ENCODE measurements at regions not wholly inside any gene's neighbourhood (a gene's known extent, or its start where the extent isn't known, plus 50 kb on each side); places are given as distances from the start of the nearest gene placed in this dataset.

DNA sequence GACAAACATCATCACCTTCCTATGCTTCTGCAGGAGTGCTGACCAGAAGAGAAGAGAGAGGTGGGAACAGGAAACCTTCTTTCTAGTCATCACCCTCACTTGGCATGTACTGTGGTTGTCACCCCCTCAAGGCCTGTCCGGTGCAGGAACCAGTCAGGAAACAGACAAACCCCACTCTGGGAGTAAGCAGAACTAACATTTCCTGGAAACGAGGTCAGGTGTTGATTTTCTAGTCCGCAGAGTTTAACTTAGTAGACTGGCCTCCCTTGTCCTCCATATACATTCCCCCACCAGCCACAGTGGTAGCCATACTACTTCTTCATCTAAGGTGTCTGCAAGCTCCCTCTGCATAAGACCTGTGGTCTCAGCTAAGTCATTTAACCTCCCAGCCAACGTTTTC lies 80.7 kb upstream of the NCAM1 start:
- no peak for DNase-seq

DNA sequence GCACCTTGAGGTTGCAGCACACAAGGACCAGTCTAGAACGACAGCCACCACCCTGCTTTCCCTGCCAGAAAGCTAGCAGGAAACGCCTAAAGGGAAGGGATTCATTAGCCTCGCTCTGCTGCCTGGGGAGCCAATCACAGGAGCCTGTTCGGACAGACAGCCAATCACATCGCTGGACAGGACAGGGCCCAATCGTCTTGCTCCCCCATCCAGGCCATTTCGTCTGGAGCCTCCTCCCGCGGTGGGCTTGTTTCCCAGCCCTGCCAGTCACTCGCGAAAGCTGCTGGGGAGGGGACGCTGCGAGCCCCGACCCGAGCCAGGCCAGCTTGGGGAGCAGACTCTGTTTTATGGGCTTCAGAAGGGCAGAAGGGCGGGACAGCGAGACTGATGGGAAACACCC lies 79.8 kb upstream of the NCAM1 start:
- DNase-seq = no peak

DNA sequence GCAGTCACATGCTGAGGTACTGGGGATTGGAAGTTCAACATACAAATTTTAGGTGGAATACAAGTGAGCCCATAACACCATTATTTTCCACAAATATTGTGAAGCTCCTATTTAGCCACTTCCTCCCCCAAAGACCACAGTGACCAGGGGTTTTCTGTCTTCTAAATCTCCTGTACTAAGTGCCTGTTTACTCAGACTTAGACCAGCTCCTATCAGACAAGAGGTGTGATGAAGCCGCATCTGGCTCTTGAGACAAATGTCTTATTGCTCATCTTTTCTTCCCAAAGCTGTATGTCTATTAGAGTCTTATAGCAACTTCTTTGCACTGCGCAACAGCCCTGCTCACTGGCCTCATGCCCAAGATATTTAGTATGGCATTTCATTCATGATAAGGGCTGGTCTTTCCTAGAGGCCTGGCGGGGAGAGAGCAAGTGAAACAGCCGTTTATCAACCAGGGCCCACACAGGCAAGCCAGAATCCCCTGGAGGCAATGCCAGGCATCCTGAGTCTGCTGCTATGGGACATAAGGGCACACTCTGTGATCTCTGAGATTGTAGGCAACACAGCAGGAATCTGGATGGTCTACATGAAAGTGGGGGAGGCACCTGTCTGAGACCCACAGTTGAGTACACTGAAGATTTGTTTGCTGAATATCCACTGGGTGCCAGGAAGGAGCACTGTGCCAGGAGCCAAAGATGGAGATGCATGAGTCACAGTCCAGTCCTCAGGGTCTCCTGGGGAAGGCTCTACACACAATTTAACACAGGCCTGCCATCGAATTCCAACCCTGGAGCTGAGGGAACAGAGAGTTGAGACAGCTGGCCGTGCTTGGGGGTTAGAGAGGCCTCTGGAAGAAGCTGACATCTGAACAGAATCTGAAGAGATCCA lies 78.5 kb upstream of the NCAM1 start:
- no peak for DNase-seq

DNA sequence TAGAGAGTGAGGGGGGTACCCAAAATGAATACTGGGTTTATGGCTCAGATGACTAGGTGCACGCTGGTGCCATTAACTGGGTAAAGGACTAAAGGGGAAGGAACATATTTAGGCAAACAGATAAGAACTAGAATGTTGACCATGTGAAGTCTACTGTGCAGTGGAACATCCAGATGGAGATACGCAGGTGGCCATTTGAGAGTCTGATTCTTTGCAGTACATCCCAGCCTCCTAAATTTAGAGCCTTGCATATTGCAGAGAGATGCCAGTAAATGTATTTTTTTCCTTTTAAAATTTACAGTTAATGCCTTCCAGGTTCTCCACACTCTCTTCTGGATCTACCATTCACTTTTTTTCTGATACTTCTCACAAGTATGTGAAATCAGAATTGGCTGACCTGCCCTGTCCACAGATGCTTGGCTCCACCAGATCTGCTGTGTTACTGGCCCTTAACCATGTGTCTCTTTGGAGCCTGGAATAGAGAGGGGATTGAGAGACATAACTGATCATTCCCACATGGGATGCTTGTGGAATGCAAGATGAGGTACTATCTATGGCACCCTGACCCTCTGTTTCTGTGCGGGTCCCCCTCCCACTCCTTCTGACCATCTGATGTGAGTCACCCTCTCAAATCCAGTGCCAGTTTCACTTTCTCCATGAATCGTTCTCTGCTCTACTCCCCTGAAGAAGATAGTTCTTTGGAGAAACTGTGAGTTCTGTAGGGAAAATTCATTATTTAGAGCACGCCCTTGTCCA lies 77.0 kb upstream of the NCAM1 start:
- peak; percentile 36 for DNase-seq

DNA sequence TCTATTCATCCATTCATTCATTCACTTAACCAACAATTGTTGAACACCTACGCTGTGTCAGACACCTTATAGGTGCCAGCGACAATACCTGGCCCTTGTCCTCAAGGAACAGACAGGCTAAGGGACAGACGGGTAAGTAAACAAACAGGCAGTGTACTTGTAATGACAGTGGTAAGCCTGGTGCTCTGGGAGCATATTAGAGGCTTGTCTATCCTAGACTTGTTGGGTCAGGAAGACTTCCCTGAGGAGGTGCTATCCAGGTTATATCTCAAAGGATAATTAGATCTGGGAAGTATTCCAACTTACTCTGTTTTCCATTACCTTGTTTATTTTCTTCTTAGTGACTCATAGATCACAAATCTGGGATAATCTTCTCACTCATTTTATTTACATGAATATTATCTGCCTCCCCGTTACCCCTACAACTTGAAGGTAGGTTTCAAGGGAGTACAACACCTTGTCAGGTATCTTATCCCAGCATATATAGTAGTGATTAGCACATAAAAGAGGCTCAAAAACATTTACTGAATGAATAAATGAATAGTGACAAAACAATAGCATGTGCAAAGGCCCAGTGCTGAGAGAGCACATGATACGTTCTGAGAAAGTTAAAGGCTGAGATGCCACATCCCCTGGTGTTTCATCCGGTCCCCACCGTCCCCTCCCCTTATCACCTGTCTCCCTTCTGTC lies 75.3 kb upstream of the NCAM1 start:
- DNase-seq = no peak

DNA sequence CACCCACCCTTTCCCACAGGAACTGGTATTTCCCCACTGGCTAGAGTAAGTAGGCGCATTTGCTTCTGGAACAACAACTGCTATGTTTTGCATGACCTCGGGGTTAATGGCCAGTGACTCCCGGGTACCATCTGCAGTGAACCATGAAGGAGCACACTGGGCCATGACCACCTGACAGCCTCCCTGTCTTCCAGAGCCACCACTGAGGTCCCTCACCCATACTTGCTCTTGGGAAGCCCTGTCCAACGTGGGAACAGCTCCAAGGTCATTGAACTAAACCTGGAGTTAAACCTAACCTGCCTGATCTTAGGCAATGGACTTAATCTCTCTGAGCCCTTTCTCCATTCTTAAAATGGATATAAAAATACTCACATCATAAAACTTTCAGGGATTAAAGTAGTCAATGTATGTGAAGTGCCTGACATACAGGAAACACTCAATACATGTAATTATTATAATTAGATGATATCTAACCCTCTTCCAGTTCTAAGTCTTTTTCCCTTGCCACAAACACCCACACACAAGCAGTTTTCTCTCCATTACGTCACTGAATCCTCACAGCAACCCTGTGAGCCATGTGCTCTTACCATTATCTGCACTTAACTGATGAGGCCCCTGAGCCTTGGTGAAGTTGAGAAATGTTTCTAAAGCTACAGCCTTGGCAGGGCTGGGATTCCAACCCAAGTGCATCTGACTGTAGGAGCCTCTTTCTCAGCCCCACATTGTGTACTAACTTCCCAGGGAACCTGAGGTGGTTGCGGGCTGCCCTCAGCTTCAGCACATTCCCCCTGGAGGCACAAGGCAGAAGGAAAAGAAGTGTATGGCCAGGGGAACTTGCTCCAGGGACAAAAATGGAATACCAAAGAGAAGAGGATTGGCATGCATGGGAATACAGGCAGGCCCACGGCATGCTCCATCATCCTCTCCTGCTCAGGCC lies 74.5 kb upstream of the NCAM1 start:
- DNase-seq = no peak

DNA sequence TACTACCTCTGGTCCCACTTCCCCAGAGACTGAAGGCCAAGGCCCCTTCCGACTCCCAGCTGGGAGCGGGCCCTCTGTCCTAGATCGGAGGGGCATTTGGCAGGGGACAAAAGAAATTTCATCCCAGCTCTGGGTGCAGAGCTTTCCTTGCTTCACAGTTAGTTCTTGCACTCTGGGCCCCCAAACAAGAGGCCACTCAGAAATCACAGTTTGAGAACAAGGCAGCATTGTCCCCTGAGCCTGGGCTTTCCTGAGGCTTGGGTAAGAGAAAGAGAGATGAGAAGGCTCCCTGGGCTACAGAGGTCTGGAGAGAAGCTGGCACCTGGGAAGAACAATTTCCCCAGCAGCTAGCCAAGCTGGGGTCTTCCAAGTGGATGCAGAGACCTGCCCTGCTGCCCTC lies 71.8 kb upstream of the NCAM1 start:
- no peak for DNase-seq

DNA sequence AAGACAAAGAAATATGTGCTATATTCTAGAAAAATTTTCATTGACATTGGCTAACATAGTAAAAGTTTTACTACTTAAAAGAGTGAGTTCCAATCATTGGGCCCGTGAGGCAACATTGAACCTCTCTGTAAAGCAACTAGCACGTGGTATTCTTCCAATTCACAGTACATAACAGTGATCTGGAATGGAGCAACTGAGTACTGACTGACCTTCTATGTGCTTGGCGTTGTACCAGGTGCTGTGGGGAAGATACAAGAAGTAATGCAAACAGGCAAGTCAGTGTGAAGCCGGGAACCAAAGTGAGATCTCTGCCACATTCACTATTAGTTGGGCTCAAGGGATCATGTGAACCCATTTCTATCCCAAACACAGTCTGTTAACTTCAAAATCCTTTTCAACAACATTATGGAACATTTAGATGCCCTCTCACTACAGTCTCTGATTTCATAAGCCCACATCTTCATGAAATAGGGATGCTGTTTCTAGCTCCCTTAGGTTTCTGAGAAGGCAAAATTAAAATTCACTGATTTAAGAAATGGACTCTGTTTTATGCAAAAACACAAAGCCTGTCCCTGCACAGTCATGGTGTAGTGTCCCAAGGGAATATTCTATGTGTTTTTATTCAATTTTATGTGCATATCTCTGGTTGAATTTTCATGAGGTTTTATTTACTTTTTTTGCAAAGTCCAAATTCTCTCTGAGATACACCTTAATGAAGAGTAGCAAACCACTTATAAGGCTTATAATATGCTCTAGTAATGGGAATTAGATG lies 61.8 kb upstream of the NCAM1 start:
- no peak for DNase-seq

DNA sequence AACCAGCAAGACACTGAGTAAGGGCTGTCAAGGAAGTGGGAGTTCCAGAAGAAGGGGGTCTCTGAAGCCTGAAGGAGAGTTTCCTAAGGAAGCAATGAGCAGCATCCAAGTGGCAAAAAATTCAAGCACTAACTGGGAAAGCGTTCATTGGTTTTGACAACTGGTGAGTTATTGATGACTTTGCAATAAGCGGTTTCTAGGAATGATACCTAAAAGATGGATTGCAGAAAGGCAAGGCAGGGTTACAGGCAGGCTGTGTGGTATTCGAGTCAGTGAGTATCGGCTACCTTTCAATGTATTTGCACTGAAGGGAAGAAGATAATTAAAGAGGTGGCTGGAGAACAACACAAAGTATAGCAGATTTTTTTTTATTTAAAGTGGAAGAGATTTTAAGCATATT lies 59.3 kb upstream of the NCAM1 start:
- DNase-seq = no peak

DNA sequence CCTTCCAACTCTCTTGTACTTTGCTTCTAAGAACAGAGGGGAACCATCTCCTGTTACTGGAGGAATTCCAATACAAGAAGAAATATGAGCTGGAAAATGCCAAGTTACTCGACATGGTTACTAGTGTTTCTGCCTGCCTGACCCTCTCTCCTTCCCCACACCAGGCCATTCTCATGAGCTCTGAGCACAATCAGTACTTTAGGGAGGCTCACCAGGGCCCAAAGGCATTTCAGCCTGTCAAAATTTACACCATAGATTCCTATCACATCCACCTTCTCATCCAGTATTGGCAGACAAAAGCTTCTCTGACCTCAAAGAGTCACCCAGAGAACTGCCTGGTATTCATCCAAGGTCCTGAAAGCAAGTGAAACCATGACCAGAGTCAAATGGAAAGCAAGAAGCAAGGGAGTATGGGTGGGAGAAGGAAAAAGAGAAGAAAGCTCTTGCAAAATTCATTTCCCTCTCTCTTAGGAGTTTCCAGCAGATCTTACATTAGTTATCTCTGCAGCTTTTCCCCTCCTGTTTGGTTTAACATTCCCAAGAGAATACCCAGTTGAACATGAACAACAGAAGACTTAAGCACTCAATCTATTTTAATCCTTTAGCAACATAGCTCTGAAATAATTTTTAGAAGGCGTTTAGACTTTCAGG lies 58.7 kb upstream of the NCAM1 start:
- DNase-seq = peak; percentile 2

DNA sequence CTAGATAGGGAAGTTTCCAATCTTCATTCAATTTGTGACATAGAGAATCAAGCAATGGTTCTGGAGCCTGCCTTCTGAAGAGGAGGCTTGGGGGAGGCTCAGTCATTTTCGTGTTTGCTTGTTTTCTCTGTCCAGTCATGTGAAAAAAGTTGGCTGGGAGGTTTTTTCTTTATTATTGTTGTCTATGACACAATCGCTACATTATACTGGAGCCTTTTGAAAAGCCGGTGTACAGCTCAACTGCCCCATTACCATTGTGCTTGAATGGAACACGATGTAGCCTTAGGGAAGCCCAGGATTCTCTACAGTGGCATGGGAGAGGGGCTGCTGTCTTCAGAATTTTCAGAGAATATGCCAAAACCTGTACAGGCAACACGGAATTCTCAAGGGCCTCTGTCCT lies 57.9 kb upstream of the NCAM1 start:
- no peak for DNase-seq

DNA sequence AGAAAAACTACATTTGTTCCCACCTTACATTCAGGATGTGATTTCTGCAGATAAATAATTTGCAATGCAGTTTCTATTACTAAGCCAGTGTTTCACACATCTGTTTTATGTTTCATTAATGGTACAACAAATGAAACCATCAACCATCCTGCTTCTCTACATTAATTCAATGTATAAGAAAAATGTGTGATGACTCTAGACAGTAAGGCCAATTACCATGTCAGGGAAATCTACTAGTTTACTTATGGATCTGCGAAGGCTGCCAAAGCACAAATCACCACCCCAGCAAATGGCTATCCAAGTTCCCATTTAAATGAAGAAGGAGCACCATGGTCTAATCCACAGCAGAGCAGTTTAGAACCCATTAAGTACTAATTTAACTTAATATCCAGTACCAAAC lies 50.1 kb upstream of the NCAM1 start:
- no peak for DNase-seq

Data from inflammatory macrophage treated with lipopolysaccharide for 4 hours (primary cell).